Keratinocyte (primary cell): ENCODE measurements at regions not wholly inside any gene's neighbourhood (a gene's known extent, or its start where the extent isn't known, plus 50 kb on each side); places are given as distances from the start of the nearest gene placed in this dataset.

Experiments used
- DNase-seq: peaks from one replicate; pipeline ENCODE4 v3.0.0-alpha.2; 2011; ENCODE audit warnings: low read depth, missing footprints, low spot score
- FAIRE-seq: peaks from 2 replicates; lab custom pipeline; 2011; peaks lifted over from hg19 to GRCh38; lab: Jason Lieb, UNC
- H2AFZ ChIP-seq: 2 replicates; pipeline ENCODE4 v1.6.0; 2012; ENCODE audit warnings: low read length, control low read depth, inconsistent platforms; ENCODE audit not compliant: control insufficient read depth
- H3K27ac ChIP-seq: 2 replicates; pipeline ENCODE4 v1.5.1; 2011; ENCODE audit warnings: low read length; ENCODE audit not compliant: control insufficient read depth, insufficient read depth
- H3K27me3 ChIP-seq: 3 replicates; pipeline ENCODE4 v1.6.0; 2011; ENCODE audit warnings: low read length; ENCODE audit not compliant: control insufficient read depth, insufficient read depth; ENCODE audit errors: extremely low read depth
- H3K36me3 ChIP-seq, 2 experiments: 2 replicates in 1 of 2; 3 replicates in 1 of 2; pipeline ENCODE4 v1.5.1; 2011; ENCODE audit warnings: low read length in 2 of 2, mild to moderate bottlenecking in 1 of 2; ENCODE audit not compliant: control insufficient read depth in 2 of 2, insufficient read depth in 2 of 2; ENCODE audit errors: extremely low read depth in 1 of 2
- H3K4me1 ChIP-seq: 3 replicates; pipeline ENCODE4 v1.5.1; 2011; ENCODE audit warnings: low read length; ENCODE audit not compliant: control insufficient read depth, insufficient read depth; ENCODE audit errors: extremely low read depth
- H3K4me2 ChIP-seq: 3 replicates; pipeline ENCODE4 v1.6.0; 2011; ENCODE audit warnings: low read depth, low read length; ENCODE audit not compliant: control insufficient read depth, insufficient read depth; ENCODE audit errors: extremely low read depth
- H3K4me3 ChIP-seq, 3 experiments: fragments of 200-600 bp in 1 of 3; sonication (generic) in 1 of 3; 2 replicates in 2 of 3; 3 replicates in 1 of 3; pipeline ENCODE4 v1.5.1; 2011 to 2016; ENCODE audit warnings: low read length in 3 of 3, mild to moderate bottlenecking in 3 of 3, control low read depth in 2 of 3, inconsistent platforms in 1 of 3, low read depth in 1 of 3, mixed read lengths in 1 of 3, mixed run types in 1 of 3, moderate library complexity in 1 of 3; ENCODE audit not compliant: control insufficient read depth in 2 of 3, insufficient read depth in 2 of 3; ENCODE audit errors: extremely low read depth in 1 of 3
- H3K79me2 ChIP-seq: 2 replicates; pipeline ENCODE4 v1.6.0; 2012; ENCODE audit warnings: low read length; ENCODE audit not compliant: control insufficient read depth, insufficient read depth
- H3K9ac ChIP-seq: 3 replicates; pipeline ENCODE4 v1.6.0; 2011; ENCODE audit warnings: low read length; ENCODE audit not compliant: control insufficient read depth, insufficient read depth; ENCODE audit errors: extremely low read depth
- H3K9me1 ChIP-seq: 3 replicates; pipeline ENCODE4 v1.6.0; 2011; ENCODE audit warnings: low read length; ENCODE audit not compliant: control insufficient read depth, insufficient read depth; ENCODE audit errors: extremely low read depth
- H3K9me3 ChIP-seq: 2 replicates; pipeline ENCODE4 v1.5.1; 2012; ENCODE audit warnings: low read depth, low read length; ENCODE audit not compliant: control insufficient read depth
- H4K20me1 ChIP-seq: 3 replicates; pipeline ENCODE4 v1.6.0; 2011; ENCODE audit warnings: low read length; ENCODE audit not compliant: control insufficient read depth, insufficient read depth; ENCODE audit errors: extremely low read depth
- CTCF ChIP-seq, 3 experiments: IDR thresholded peaks in 1 of 3; conservative IDR thresholded peaks in 1 of 3; optimal IDR thresholded peaks in 1 of 3; 2 replicates in 2 of 3; 3 replicates in 1 of 3; pipeline versions ENCODE3 to v1.5.1; 2011; ENCODE audit warnings: low read length in 3 of 3, mild to moderate bottlenecking in 3 of 3, moderate library complexity in 2 of 3, control low read depth in 1 of 3, inconsistent platforms in 1 of 3; ENCODE audit not compliant: insufficient read depth in 2 of 3; ENCODE audit errors: extremely low read depth in 1 of 3
- EZH2 ChIP-seq: IDR thresholded peaks from one replicate; pipeline ENCODE4 v1.6.1; 2012; ENCODE audit warnings: inconsistent platforms, mild to moderate bottlenecking, low read length, moderate library complexity
- dilution Hi-C: fragments of 300-500 bp; cut with MboI; formaldehyde crosslinking; loops from one replicate; pipeline ENCODE4 v1.7.0; 2020; ENCODE audit warnings: low sequenced_read_pairs; ENCODE audit not compliant: extremely low pct_ligation_motif_present

- H3K9me3 ChIP-seq: no peaks in the 10 kb centered on the region
- H2AFZ ChIP-seq: no peak overlapping the region
- no peaks in the 10 kb centered on the region for H3K27me3 ChIP-seq
- dilution Hi-C loops: no loop called here
- no peaks in the 10 kb centered on the region for H3K9me1 ChIP-seq
- DNase-seq (no peak), FAIRE-seq (no peak)
- no peak overlapping the region for H3K9ac ChIP-seq
- H3K36me3 ChIP-seq: no peaks in the 10 kb centered on the region
- H3K79me2 ChIP-seq: no peaks in the 10 kb centered on the region
- H4K20me1 ChIP-seq: no peaks in the 10 kb centered on the region
- no peak for TF ChIP-seq EZH2
- H3K4me1 ChIP-seq: peaks cover 15% of the 10 kb centered on the region
- H3K27ac ChIP-seq: no peak overlapping the region
- no peak overlapping the region for H3K4me3 ChIP-seq
- no peak overlapping the region for H3K4me2 ChIP-seq
Observed at GRCh38 chr18:39737869-39738268, 2172.3 kb upstream of the CELF4 start.

GRCh38 chr18:39732918-39733317, 2167.3 kb upstream of the CELF4 start:
- H3K4me3 ChIP-seq: no peak overlapping the region
- dilution Hi-C loops: no loop called here

More at GRCh38 chr18:39732918-39733317, 2167.3 kb upstream of the CELF4 start:
- Histone ChIP-seq H3K4me2 (no peak overlapping the region), H3K27me3 (no peaks in the 10 kb centered on the region), H3K4me1 (no peaks in the 10 kb centered on the region), H3K9ac (no peak overlapping the region), H3K9me3 (no peaks in the 10 kb centered on the region), H3K9me1 (no peaks in the 10 kb centered on the region), H3K79me2 (no peaks in the 10 kb centered on the region), H4K20me1 (no peaks in the 10 kb centered on the region), H3K27ac (no peak overlapping the region), H3K36me3 (no peaks in the 10 kb centered on the region), H2AFZ (no peak overlapping the region)
- TF ChIP-seq EZH2 (no peak), CTCF (optimal IDR thresholded peaks at IDR 0.05 in 1 of 3, IDR thresholded peaks at IDR 0.05 in 1 of 3, conservative IDR thresholded peaks at IDR 0.05 in 1 of 3; ENCODE audit: extremely low read depth in 1 of 3, insufficient read depth in 2 of 3, low read length in 3 of 3) (peak in 2 of 3 experiments; percentile 34 to 38)
- no peak for DNase-seq
- no peak for FAIRE-seq
